ENCODE measurements at regions not wholly inside any gene's neighbourhood (a gene's known extent, or its start where the extent isn't known, plus 50 kb on each side); places are given as distances from the start of the nearest gene placed in this dataset.
A peak's percentile ranks its signal among the peaks of the same experiment; 100 is the strongest.

GRCh38 chr15:31867536-31868442, 162.5 kb upstream of the CHRNA7 start:
- Histone ChIP-seq H3K4me1 (ENCODE audit: control insufficient read depth, insufficient read depth, low read length) (peaks cover 5% of the 10 kb centered on the region), H3K9ac (ENCODE audit: low read length) (no peak overlapping the region), H3K36me3 (ENCODE audit: control insufficient read depth, insufficient read depth, low read length) (no peaks in the 10 kb centered on the region), H3K9me3 (ENCODE audit: control insufficient read depth, low read length) (no peaks in the 10 kb centered on the region), H3K4me3 (ENCODE audit: low read length) (no peak overlapping the region), H3K27me3 (ENCODE audit: control insufficient read depth, insufficient read depth, low read length) (peaks cover 9% of the 10 kb centered on the region)

GRCh38 chr15:31869686-31870307, 160.5 kb upstream of the CHRNA7 start:
- no peaks in the 10 kb centered on the region for H3K36me3 ChIP-seq (ENCODE audit: control insufficient read depth, insufficient read depth, low read length)
- H3K9me3 ChIP-seq (ENCODE audit: control insufficient read depth, low read length) = no peaks in the 10 kb centered on the region
- H3K4me1 ChIP-seq (ENCODE audit: control insufficient read depth, insufficient read depth, low read length) = peaks cover 5% of the 10 kb centered on the region
- no peak overlapping the region for H3K4me3 ChIP-seq (ENCODE audit: low read length)
- H3K9ac ChIP-seq (ENCODE audit: low read length) = no peak overlapping the region
- H3K27me3 ChIP-seq (ENCODE audit: control insufficient read depth, insufficient read depth, low read length) = peaks cover 9% of the 10 kb centered on the region

- no peaks in the 10 kb centered on the region for H3K9me3 ChIP-seq (ENCODE audit: control insufficient read depth, low read length)
- no peaks in the 10 kb centered on the region for H3K36me3 ChIP-seq (ENCODE audit: control insufficient read depth, insufficient read depth, low read length)
- peaks cover 9% of the 10 kb centered on the region for H3K27me3 ChIP-seq (ENCODE audit: control insufficient read depth, insufficient read depth, low read length)
- H3K4me1 ChIP-seq (ENCODE audit: control insufficient read depth, insufficient read depth, low read length) = peaks cover 5% of the 10 kb centered on the region
- peak within 1 kb of the TSS; percentile 64 for H3K4me3 ChIP-seq (ENCODE audit: low read length)
- H3K9ac ChIP-seq (ENCODE audit: low read length) = peak within 1 kb of the TSS; percentile 72
Observed at GRCh38 chr15:31870328-31871165, 159.8 kb upstream of the CHRNA7 start, which contains the start of gene OTUD7A. Gene OTUD7A (minus strand): TSS chr15:31870673.

- peak overlapping the region; percentile 72 for H3K9ac ChIP-seq (ENCODE audit: low read length)
- H3K36me3 ChIP-seq (ENCODE audit: control insufficient read depth, insufficient read depth, low read length) = no peaks in the 10 kb centered on the region
- no peaks in the 10 kb centered on the region for H3K9me3 ChIP-seq (ENCODE audit: control insufficient read depth, low read length)
- H3K4me3 ChIP-seq (ENCODE audit: low read length) = peak overlapping the region; percentile 64
- peaks cover 5% of the 10 kb centered on the region for H3K4me1 ChIP-seq (ENCODE audit: control insufficient read depth, insufficient read depth, low read length)
- H3K27me3 ChIP-seq (ENCODE audit: control insufficient read depth, insufficient read depth, low read length) = peaks cover 9% of the 10 kb centered on the region
Observed at GRCh38 chr15:31871166-31871886, 159.0 kb upstream of the CHRNA7 start.

- Histone ChIP-seq H3K4me1 (ENCODE audit: control insufficient read depth, insufficient read depth, low read length) (peaks cover 5% of the 10 kb centered on the region), H3K36me3 (ENCODE audit: control insufficient read depth, insufficient read depth, low read length) (no peaks in the 10 kb centered on the region), H3K9me3 (ENCODE audit: control insufficient read depth, low read length) (no peaks in the 10 kb centered on the region), H3K9ac (ENCODE audit: low read length) (no peak overlapping the region), H3K4me3 (ENCODE audit: low read length) (no peak overlapping the region), H3K27me3 (ENCODE audit: control insufficient read depth, insufficient read depth, low read length) (peaks cover 9% of the 10 kb centered on the region)
Observed at GRCh38 chr15:31871887-31872281, 158.4 kb upstream of the CHRNA7 start.

- Histone ChIP-seq H3K9ac (ENCODE audit: low read length) (no peak overlapping the region), H3K4me1 (ENCODE audit: control insufficient read depth, insufficient read depth, low read length) (no peaks in the 10 kb centered on the region), H3K4me3 (ENCODE audit: low read length) (no peak overlapping the region), H3K27me3 (ENCODE audit: control insufficient read depth, insufficient read depth, low read length) (peaks cover 3% of the 10 kb centered on the region), H3K36me3 (ENCODE audit: control insufficient read depth, insufficient read depth, low read length) (no peaks in the 10 kb centered on the region), H3K9me3 (ENCODE audit: control insufficient read depth, low read length) (no peaks in the 10 kb centered on the region)
Observed at GRCh38 chr15:31887246-31887645, 143.1 kb upstream of the CHRNA7 start.

- H3K36me3 ChIP-seq (ENCODE audit: control insufficient read depth, insufficient read depth, low read length) = no peaks in the 10 kb centered on the region
- H3K9me3 ChIP-seq (ENCODE audit: control insufficient read depth, low read length) = no peaks in the 10 kb centered on the region
- no peaks in the 10 kb centered on the region for H3K4me1 ChIP-seq (ENCODE audit: control insufficient read depth, insufficient read depth, low read length)
- no peak overlapping the region for H3K9ac ChIP-seq (ENCODE audit: low read length)
- H3K27me3 ChIP-seq (ENCODE audit: control insufficient read depth, insufficient read depth, low read length) = peaks cover 3% of the 10 kb centered on the region
- H3K4me3 ChIP-seq (ENCODE audit: low read length) = no peak overlapping the region
Observed at GRCh38 chr15:31892513-31892912, 137.8 kb upstream of the CHRNA7 start.

GRCh38 chr15:31893780-31894179, 136.5 kb upstream of the CHRNA7 start:
- Histone ChIP-seq H3K27me3 (ENCODE audit: control insufficient read depth, insufficient read depth, low read length) (no peaks in the 10 kb centered on the region), H3K9ac (ENCODE audit: low read length) (no peak overlapping the region), H3K9me3 (ENCODE audit: control insufficient read depth, low read length) (no peaks in the 10 kb centered on the region), H3K36me3 (ENCODE audit: control insufficient read depth, insufficient read depth, low read length) (no peaks in the 10 kb centered on the region), H3K4me1 (ENCODE audit: control insufficient read depth, insufficient read depth, low read length) (no peaks in the 10 kb centered on the region), H3K4me3 (ENCODE audit: low read length) (no peak overlapping the region)

GRCh38 chr15:31897746-31898145, 132.6 kb upstream of the CHRNA7 start:
- no peak overlapping the region for H3K4me3 ChIP-seq (ENCODE audit: low read length)
- H3K9me3 ChIP-seq (ENCODE audit: control insufficient read depth, low read length) = no peaks in the 10 kb centered on the region
- no peaks in the 10 kb centered on the region for H3K36me3 ChIP-seq (ENCODE audit: control insufficient read depth, insufficient read depth, low read length)
- H3K4me1 ChIP-seq (ENCODE audit: control insufficient read depth, insufficient read depth, low read length) = no peaks in the 10 kb centered on the region
- no peak overlapping the region for H3K9ac ChIP-seq (ENCODE audit: low read length)
- no peaks in the 10 kb centered on the region for H3K27me3 ChIP-seq (ENCODE audit: control insufficient read depth, insufficient read depth, low read length)

GRCh38 chr15:31901501-31901900, 128.8 kb upstream of the CHRNA7 start:
- Histone ChIP-seq H3K4me1 (ENCODE audit: control insufficient read depth, insufficient read depth, low read length) (no peaks in the 10 kb centered on the region), H3K9ac (ENCODE audit: low read length) (no peak overlapping the region), H3K27me3 (ENCODE audit: control insufficient read depth, insufficient read depth, low read length) (no peaks in the 10 kb centered on the region)

GRCh38 chr15:31905054-31905453, 125.3 kb upstream of the CHRNA7 start:
- Histone ChIP-seq H3K27me3 (ENCODE audit: control insufficient read depth, insufficient read depth, low read length) (no peaks in the 10 kb centered on the region), H3K9ac (ENCODE audit: low read length) (no peak overlapping the region), H3K4me3 (ENCODE audit: low read length) (no peak overlapping the region), H3K36me3 (ENCODE audit: control insufficient read depth, insufficient read depth, low read length) (no peaks in the 10 kb centered on the region), H3K9me3 (ENCODE audit: control insufficient read depth, low read length) (no peaks in the 10 kb centered on the region), H3K4me1 (ENCODE audit: control insufficient read depth, insufficient read depth, low read length) (no peaks in the 10 kb centered on the region)

More at GRCh38 chr15:31901501-31901900, 128.8 kb upstream of the CHRNA7 start:
- no peaks in the 10 kb centered on the region for H3K9me3 ChIP-seq (ENCODE audit: control insufficient read depth, low read length)
- no peaks in the 10 kb centered on the region for H3K36me3 ChIP-seq (ENCODE audit: control insufficient read depth, insufficient read depth, low read length)
- no peak overlapping the region for H3K4me3 ChIP-seq (ENCODE audit: low read length)

All from mucosa of stomach (tissue), 1 donor.